ENCODE measurements at regions not wholly inside any gene's neighbourhood (a gene's known extent, or its start where the extent isn't known, plus 50 kb on each side); places are given as distances from the start of the nearest gene placed in this dataset.
"Not testable (repeated sequence)": the region's sequence is repeated elsewhere in the genome, so short reads cannot be mapped to it uniquely, and the experiment has no call there.

GRCh38 chr4:184283659-184284335 is 66.1 kb upstream of the ENPP6 start:
- peak; percentile 35 to 74 for DNase-seq (ENCODE audit: low read depth in 1 of 2, low spot score in 1 of 2)
- in situ Hi-C loops (cut with HindIII; ENCODE audit: low pct_unique_long_range_greater_than_20kb, low sequenced_read_pairs) = no loop called here
- no peak for TF ChIP-seq JUND (IDR thresholded peaks at IDR 0.05; ENCODE audit: low read depth)

- no peak for TF ChIP-seq JUND (IDR thresholded peaks at IDR 0.05; ENCODE audit: low read depth)
- no peak for DNase-seq (ENCODE audit: low read depth in 1 of 2, low spot score in 1 of 2)
- in situ Hi-C loops (cut with HindIII; ENCODE audit: low pct_unique_long_range_greater_than_20kb, low sequenced_read_pairs) = no loop called here
These were observed 65.4 kb upstream of the ENPP6 start for GRCh38 chr4:184282895-184283654.

GRCh38 chr4:184282251-184282713 is 64.6 kb upstream of the ENPP6 start:
- no peak for TF ChIP-seq JUND (IDR thresholded peaks at IDR 0.05; ENCODE audit: low read depth)
- in situ Hi-C loops (cut with HindIII; ENCODE audit: low pct_unique_long_range_greater_than_20kb, low sequenced_read_pairs) = no loop called here
- peak in 1 of 2 experiments; percentile 36 for DNase-seq (ENCODE audit: low read depth in 1 of 2, low spot score in 1 of 2)

DNA sequence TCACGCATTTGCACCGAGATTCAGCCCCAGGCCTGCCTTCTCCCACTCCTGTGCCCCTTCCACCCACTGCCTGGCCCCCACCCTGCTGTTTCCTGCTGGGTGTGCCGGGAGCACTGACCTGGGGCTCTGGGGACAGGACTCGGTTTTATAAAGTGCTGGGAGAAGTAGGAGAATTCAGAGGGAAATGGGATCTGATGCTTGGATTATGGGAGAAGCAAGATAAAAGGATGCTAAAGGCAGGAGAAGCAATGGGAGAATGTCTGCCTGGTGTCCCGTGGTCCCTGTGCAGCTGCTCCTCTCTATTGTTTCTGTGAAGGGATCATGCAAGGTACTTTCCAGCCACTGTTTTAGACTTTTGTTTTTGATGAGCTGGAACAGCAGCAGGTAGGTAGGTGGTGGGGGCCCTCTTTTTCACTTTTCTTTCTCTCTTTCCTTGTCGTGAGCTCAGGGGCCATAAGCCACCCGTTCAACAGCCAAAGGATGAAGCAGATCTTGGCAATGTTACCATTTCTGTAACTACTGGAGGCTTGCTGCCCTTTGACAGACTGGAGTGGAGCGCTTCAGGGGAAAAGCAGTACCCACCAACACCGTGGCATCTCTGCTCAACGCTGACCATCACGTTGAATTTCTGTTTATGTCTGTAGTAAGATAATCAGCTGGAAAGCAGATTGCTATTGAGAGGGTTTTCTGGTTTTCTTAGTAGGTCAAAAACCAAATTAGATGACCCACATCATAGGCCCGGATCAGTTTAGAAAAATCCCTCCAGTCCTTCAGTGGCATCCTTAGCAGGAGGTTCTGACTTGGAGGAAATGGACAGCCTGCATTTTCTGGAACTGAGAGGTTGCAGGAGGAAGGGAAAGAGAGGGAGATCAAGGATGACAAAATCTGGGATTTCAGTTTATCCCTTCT is 63.8 kb upstream of the ENPP6 start:
- in situ Hi-C loops (cut with HindIII; ENCODE audit: low pct_unique_long_range_greater_than_20kb, low sequenced_read_pairs) = no loop called here

GRCh38 chr4:184280591-184281071 is 63.0 kb upstream of the ENPP6 start:
- in situ Hi-C loops (cut with HindIII; ENCODE audit: low pct_unique_long_range_greater_than_20kb, low sequenced_read_pairs) = no loop called here
- no peak for TF ChIP-seq JUND (IDR thresholded peaks at IDR 0.05; ENCODE audit: low read depth)
- no peak for DNase-seq (ENCODE audit: low read depth in 1 of 2, low spot score in 1 of 2)

More for the DNA sequence above, 63.8 kb upstream of the ENPP6 start:
- DNase-seq (ENCODE audit: low read depth in 1 of 2, low spot score in 1 of 2) = no peak
- no peak for TF ChIP-seq JUND (IDR thresholded peaks at IDR 0.05; ENCODE audit: low read depth)

GRCh38 chr4:184280137-184280536 is 62.5 kb upstream of the ENPP6 start:
- DNase-seq (ENCODE audit: low read depth in 1 of 2, low spot score in 1 of 2) = no peak
- in situ Hi-C loops (cut with HindIII; ENCODE audit: low pct_unique_long_range_greater_than_20kb, low sequenced_read_pairs) = no loop called here
- TF ChIP-seq JUND (IDR thresholded peaks at IDR 0.05; ENCODE audit: low read depth) = no peak

DNA sequence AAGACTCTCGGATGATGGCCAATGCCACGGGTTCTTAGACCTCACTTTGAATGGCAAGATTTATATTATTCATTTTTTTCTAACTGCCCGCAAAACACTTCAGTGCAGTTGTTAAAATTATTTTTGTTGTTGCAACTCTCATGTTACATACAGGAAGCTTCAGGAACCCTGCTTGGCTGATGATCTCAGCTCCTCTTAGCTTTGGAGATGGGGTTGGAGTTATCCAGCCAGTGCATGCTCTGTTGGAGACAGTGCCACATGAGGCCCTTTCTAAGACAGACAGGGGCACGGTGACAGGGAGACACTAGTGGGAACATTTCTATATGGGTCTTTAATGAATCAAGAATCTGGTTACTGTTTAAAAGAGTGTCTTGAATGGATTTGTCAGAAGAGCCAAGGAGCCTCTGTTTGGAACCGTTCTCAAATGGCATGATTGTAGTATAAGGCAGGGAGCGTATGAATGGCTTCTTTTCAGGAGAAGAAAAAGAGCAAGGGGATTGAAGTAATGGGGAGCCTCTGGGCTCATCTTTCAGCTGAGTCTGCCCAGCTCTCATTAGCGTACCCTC is 61.9 kb upstream of the ENPP6 start:
- no peak for TF ChIP-seq JUND (IDR thresholded peaks at IDR 0.05; ENCODE audit: low read depth)
- DNase-seq (ENCODE audit: low read depth in 1 of 2, low spot score in 1 of 2) = no peak

DNA sequence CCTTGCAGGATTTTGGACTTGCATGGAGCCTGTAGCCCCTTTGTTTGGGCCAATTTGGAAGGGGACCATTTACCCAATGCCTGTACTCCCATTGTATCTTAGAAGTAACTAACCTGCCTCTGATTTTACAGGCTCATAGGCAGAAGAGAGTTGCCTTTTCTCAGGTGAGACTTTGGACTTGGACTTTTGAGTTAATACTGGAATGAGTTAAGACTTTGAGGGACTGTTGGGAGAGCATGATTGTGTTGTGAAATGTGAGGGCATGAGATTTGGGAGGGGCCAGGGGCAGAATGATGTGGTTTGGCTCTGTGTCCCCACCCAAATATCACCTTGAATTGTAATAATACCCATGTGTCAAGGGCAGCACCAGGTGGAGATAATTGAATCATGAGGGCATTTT is 60.1 kb upstream of the ENPP6 start:
- in situ Hi-C loops (cut with HindIII; ENCODE audit: low pct_unique_long_range_greater_than_20kb, low sequenced_read_pairs); DNase-seq (ENCODE audit: low read depth in 1 of 2, low spot score in 1 of 2): not testable (repeated sequence)

More for the DNA sequence above, 61.9 kb upstream of the ENPP6 start:
- in situ Hi-C loops (cut with HindIII; ENCODE audit: low pct_unique_long_range_greater_than_20kb, low sequenced_read_pairs) = no loop called here

GRCh38 chr4:184277010-184277409 is 59.3 kb upstream of the ENPP6 start:
- DNase-seq (ENCODE audit: low read depth in 1 of 2, low spot score in 1 of 2); in situ Hi-C loops (cut with HindIII; ENCODE audit: low pct_unique_long_range_greater_than_20kb, low sequenced_read_pairs): not testable (repeated sequence)

DNA sequence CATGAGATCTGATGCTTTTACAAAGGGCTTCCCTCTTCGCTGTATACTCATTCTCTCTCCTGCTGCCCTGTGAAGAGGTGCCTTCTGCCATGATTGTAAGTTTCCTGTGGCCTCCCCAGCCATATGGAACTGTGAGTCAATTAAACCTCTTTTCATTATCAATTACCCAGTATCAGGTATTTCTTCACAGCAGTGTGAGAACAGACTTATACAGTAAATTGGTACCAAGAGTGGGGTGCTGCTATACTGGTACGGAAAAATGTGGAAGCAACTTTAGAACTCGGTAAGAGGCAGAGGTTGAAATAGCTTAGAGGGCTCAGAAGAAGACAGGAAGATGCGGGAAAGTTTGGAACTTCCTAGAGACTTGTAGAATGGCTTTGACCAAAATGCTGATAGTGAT is 58.7 kb upstream of the ENPP6 start:
- DNase-seq (ENCODE audit: low read depth in 1 of 2, low spot score in 1 of 2); in situ Hi-C loops (cut with HindIII; ENCODE audit: low pct_unique_long_range_greater_than_20kb, low sequenced_read_pairs): not testable (repeated sequence)

GRCh38 chr4:184275766-184276165 is 58.1 kb upstream of the ENPP6 start:
- TF ChIP-seq JUND (IDR thresholded peaks at IDR 0.05; ENCODE audit: low read depth) = no peak
- in situ Hi-C loops (cut with HindIII; ENCODE audit: low pct_unique_long_range_greater_than_20kb, low sequenced_read_pairs) = no loop called here
- DNase-seq (ENCODE audit: low read depth in 1 of 2, low spot score in 1 of 2) = no peak

- no peak for DNase-seq (ENCODE audit: low read depth in 1 of 2, low spot score in 1 of 2)
- TF ChIP-seq JUND (IDR thresholded peaks at IDR 0.05; ENCODE audit: low read depth) = no peak
- in situ Hi-C loops (cut with HindIII; ENCODE audit: low pct_unique_long_range_greater_than_20kb, low sequenced_read_pairs) = no loop called here
These were observed 56.7 kb upstream of the ENPP6 start for GRCh38 chr4:184274286-184274951.
